GM19328 (cell line): ENCODE measurements at regions not wholly inside any gene's neighbourhood (a gene's known extent, or its start where the extent isn't known, plus 50 kb on each side); places are given as distances from the start of the nearest gene placed in this dataset.
"Not testable (repeated sequence)": the region's sequence is repeated elsewhere in the genome, so short reads cannot be mapped to it uniquely, and the experiment has no call there.

Source experiments
- ATAC-seq: cut with Tn5 transposase; IDR thresholded peaks from one replicate; pipeline ENCODE4 v1.9.1; 2021; ENCODE audit warnings: mild to moderate bottlenecking, moderate library complexity; ENCODE audit not compliant: unreplicated experiment

GRCh38 chr9:710951-711745 lies 130.3 kb upstream of the DMRT1 start:
- no peak for ATAC-seq

DNA sequence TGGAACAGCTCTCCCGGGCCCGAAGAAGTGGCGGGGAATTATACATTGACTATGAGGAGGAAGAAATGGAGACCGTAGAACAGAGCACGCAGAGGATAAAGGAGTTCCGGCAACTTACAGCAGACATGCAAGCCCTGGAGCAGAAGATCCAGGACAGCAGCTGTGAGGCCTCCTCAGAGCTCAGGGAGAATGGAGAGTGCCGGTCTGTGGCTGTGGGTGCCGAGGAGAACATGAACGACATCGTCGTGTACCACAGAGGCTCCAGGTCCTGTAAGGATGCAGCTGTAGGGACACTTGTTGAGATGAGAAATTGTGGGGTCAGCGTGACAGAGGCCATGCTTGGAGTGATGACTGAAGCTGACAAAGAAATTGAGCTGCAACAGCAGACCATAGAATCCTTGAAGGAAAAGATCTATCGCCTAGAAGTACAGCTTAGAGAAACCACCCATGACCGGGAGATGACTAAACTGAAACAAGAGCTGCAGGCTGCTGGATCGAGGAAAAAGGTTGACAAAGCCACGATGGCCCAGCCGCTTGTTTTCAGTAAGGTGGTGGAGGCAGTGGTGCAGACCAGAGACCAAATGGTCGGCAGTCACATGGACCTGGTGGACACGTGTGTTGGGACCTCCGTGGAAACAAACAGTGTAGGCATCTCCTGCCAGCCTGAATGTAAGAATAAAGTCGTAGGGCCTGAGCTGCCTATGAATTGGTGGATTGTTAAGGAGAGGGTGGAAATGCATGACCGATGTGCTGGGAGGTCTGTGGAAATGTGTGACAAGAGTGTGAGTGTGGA lies 129.5 kb upstream of the DMRT1 start:
- no peak for ATAC-seq

DNA sequence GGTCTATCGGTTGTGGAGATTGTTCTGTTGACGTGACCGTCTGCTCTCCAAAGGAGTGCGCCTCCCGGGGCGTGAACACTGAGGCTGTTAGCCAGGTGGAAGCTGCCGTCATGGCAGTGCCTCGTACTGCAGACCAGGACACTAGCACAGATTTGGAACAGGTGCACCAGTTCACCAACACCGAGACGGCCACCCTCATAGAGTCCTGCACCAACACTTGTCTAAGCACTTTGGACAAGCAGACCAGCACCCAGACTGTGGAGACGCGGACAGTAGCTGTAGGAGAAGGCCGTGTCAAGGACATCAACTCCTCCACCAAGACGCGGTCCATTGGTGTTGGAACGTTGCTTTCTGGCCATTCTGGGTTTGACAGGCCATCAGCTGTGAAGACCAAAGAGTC lies 128.9 kb upstream of the DMRT1 start:
- ATAC-seq: no peak

DNA sequence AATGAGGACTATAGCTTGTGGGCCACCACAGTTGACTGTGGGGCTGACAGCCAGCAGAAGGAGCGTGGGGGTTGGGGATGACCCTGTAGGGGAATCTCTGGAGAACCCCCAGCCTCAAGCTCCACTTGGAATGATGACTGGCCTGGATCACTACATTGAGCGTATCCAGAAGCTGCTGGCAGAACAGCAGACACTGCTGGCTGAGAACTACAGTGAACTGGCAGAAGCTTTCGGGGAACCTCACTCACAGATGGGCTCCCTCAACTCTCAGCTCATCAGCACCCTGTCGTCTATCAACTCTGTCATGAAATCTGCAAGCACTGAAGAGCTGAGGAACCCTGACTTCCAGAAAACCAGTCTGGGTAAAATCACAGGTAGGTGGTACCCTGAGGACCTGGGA lies 128.4 kb upstream of the DMRT1 start:
- ATAC-seq: no peak

- ATAC-seq: no peak
These were observed 126.8 kb upstream of the DMRT1 start for GRCh38 chr9:714675-715074.

GRCh38 chr9:715300-715699 lies 126.2 kb upstream of the DMRT1 start:
- no peak for ATAC-seq

DNA sequence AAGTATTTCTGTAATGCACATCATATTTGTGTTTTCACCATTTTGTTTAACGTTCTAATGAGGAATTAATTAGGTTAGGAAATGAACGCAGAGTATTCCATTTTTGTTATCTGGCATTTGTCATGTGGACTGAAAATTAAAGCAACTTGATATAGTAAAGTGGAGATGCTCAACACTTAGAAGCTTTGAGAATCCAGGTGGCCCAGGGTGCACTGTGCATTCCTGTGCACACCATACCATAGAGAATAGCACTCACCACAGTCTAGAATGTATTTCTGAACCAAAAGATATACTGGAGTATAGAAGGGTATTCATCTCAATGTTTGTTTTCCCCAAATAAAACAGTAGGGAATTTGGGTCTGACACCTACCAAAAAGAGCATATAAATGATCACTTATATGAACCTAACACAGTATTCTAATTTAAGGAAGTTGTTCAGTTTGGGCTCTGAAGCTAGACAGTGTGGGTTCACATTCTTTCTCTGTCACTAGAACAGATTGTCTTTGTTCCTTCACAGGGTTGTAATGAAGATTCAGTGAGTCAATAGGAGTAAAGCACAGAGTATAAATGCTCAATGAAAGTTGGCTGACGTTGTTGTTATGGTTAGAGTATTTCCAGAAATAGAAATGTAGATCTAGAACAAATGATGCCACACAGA lies 125.6 kb upstream of the DMRT1 start:
- ATAC-seq: no peak

GRCh38 chr9:717722-718121 lies 123.8 kb upstream of the DMRT1 start:
- ATAC-seq: no peak

GRCh38 chr9:720239-720881 lies 121.1 kb upstream of the DMRT1 start:
- ATAC-seq: no peak

- ATAC-seq: no peak
These were observed 119.0 kb upstream of the DMRT1 start for GRCh38 chr9:722388-722980.

- not testable (repeated sequence) for ATAC-seq
These were observed 117.0 kb upstream of the DMRT1 start for GRCh38 chr9:724461-724860.

DNA sequence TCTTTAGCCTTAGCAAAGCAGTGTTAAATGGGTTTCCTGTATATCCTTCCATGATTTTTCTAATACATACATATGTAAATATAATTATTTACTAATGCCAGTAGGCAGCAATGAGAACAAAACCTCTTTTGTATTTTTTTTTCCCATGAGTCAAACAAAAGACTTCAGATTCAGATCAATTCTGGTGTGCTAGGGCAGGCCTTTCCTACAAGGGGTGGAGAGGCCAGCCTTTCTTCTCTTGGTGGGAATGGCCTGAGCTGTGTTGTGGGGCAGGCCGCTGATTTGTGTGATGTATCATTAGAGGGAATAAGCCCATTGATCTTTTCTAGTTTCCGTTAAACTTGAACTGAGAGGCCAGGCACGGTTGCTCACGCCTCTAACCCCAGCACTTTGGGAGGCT lies 115.5 kb upstream of the DMRT1 start:
- no peak for ATAC-seq

DNA sequence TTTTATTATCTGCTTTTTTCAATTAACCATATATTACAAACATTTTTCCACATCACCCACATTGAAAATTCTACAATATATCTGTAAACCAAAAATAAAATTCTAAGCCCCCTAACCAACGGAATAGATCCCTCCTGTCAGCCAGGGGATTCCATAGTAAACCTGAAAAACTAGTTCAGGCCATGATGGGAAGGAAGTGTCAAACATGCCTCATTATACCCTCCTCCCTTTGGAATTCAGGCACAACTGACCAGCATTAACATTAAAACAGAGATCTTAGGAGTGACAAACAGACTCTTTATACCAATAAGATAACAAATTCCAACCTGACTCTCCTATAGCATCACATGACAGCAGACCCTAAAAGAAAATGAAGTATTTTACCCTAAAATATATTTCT lies 113.7 kb upstream of the DMRT1 start:
- no peak for ATAC-seq

GRCh38 chr9:728535-728934 lies 113.0 kb upstream of the DMRT1 start:
- ATAC-seq: no peak

GRCh38 chr9:731474-731873 lies 110.0 kb upstream of the DMRT1 start:
- no peak for ATAC-seq

DNA sequence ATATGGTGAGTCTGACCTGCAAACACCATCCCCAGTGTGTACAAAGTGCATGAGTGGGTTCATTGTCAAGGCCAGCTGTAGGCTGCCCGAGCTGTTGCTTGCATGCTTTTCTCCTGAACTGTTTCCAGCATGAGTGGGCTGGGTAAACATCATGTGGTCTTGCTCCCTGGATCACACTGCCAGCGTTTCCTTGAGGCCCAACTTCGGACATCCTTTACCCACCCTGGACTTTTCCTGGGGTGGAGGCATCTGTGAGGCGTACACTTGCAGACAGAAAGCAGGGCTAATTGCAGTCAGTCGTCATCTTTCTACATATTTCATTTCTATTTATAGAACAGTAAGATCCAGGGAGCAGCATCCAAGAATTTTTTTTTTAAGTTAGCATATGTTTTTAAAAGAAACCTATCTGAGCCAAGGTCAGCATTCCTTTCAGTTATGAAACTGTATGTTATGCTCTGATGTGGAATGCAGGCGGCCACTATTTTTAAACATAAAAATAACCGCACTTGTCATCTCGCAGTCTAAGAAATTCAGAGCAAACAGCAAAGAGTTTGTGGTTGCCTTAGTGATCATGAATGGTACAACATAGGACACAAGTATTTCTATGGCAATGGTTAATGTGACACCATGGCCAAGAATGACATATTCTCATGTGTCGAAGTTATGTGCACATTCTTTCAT lies 106.5 kb upstream of the DMRT1 start:
- ATAC-seq: no peak

- no peak for ATAC-seq
These were observed 103.9 kb upstream of the DMRT1 start for GRCh38 chr9:737400-738120.

DNA sequence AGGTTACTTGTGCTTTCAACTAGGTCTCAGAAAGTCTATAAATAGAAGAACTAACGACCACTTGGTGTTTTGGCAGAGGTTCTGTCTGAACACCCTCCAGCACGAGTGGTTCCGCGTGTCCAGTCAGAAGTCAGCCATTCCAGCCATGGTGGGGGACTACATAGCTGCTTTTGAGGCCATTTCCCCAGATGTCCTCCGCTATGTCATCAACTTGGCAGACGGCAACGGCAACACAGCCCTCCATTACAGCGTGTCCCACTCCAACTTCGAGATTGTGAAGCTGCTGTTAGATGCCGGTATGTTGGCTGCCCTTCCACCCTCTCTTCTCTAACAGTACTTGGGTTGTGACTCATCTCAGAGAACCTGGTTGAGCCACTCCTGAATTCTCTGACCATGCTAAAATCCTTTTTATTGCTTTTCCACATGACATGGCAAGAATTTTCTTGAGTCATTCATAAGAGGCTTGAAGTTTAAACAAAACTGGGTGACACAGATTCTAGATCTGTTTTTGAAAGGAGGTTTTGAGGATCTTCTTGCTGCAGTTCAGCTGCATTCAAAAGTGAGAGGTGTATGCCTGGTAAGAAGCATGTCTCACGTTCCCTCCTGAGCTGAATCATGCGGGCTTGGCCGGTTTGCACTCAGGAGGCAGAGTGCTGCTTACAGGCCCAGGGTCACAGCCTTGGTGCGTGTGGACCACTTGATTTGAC lies 103.1 kb upstream of the DMRT1 start:
- no peak for ATAC-seq

DNA sequence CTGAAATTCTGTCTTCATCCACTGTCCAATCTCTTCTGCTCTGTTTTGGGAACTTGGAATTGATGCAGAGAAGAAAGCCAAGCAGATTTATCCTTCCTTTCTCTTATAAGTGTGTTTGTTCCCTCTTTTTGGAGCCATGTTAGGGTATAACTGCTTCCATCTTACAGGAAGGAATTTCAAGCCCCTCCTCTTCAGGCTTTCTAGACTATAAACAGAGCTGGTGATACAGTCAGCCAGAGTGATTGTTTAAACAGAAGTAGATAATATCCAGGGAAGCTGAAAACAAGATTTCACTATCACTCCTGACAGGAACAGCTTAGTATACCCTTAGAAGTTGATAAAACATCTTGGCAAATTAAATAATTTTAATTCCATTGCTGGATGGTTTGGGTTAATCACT lies 102.1 kb upstream of the DMRT1 start:
- no peak for ATAC-seq
